Glomerular visceral epithelial cell (primary cell): ENCODE measurements at regions not wholly inside any gene's neighbourhood (a gene's known extent, or its start where the extent isn't known, plus 50 kb on each side); places are given as distances from the start of the nearest gene placed in this dataset.

ENCODE experiments used
- DNase-seq: peaks from one replicate; pipeline ENCODE4 v3.0.0-alpha.2; 2016; ENCODE audit errors: extremely low spot score

- DNase-seq, result no peak
Measured at GRCh38 chr11:91244912-91245311, 979.7 kb upstream of the FAT3 start.

- DNase-seq, result no peak
Measured at GRCh38 chr11:91243630-91244029, 981.0 kb upstream of the FAT3 start.

- DNase-seq, result no peak
Measured at GRCh38 chr11:91243051-91243450, 981.6 kb upstream of the FAT3 start.

- no peak for DNase-seq
Measured at GRCh38 chr11:91241226-91241625, 983.4 kb upstream of the FAT3 start.

GRCh38 chr11:91239359-91239758 is 985.3 kb upstream of the FAT3 start:
- DNase-seq, result no peak

GRCh38 chr11:91231226-91231625 is 993.4 kb upstream of the FAT3 start:
- DNase-seq, result no peak

GRCh38 chr11:91230647-91231046 is 994.0 kb upstream of the FAT3 start:
- DNase-seq, result no peak

- no peak for DNase-seq
Measured at GRCh38 chr11:91222830-91223229, 1000.0 kb upstream of the CHORDC1 start.

DNA sequence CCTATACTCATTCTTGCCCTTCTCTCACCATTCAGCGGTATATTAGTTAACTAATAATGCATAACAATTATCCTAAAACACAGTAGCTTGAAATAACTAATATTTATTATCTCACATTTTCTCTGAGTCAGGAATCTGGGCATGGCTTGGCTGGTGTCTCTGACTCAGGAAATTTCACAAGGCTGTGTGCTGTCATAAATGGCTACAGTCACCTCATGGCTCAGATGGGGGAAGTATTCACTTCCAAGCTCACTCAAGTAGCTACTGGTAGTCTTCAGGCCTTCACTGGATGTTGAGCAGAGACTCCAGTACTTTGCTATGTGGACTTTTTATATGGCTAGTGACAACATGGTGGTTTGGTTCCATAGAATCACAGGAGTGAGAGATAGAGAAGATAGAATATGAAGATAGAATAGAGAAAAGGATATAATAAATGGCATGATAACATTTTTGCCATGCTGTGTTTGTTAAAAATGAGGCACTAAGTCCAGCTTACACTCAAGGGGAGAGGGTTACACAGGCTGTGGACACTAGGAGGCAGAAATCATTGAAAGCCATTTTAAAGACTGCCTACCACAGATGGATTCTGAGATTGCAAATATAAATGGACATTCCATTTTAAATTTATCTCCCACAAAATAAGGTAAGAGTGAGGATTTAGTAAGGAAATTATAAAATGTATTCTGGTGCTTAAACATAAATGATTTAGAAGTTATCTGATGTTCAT is 997.8 kb upstream of the CHORDC1 start:
- DNase-seq, result peak; percentile 10

DNA sequence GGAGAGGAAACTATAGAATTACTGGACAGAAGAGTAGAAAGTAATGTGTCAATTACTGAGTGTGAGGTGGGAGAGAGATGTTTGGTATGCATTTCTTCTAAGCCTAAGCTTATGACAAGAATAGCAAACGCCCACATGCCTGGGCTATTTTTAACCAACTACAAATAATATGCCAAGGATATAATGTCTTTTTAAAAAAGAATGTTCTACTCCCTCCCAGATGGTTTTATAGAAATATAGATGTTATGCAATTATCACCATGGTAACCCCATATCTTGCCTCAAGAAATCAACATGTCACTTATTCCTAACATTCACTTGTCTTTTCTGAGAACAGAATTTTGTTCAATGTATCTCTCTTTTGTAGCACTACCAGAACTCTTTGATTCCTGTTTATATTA is 996.7 kb upstream of the CHORDC1 start:
- DNase-seq, result no peak

- DNase-seq, result no peak
Measured at GRCh38 chr11:91209751-91210150, 986.9 kb upstream of the CHORDC1 start.

DNA sequence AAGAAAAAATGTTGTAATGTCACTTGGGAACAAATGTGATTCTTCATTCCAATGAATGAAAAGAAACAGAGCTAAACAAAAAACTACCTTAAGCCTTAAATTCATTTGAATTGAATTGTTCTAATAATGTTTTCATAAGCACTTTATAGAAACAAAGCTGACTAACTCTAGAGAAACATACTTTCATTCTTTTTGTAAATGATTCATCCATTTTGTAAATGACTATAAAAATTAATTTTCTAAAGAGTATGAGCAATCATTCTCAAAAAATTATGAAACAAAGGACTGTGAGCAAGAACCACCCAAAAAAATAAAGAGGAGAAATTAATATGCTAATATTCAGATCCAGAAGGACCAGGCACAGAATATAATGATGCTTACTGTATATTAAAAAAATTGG is 986.5 kb upstream of the CHORDC1 start:
- DNase-seq, result no peak

DNA sequence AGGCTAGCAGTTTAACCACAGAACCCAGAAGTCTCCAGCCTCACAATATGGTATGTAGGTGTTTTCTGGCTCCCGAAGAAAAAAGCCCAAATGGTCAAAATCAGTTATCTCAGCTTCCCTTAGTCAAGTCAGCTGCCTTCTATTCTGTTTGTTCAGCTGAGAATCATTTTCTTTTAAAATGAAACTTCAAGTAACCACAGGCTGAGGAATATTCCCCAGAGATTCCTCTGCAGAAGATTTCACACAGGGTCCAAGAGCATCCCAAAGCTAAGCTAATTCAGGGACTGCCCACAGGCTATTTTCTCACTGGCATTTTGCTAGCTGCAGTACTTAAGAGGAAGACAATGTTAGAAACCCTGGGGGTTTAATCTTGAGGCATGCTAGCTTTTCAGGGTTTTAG is 977.0 kb upstream of the CHORDC1 start:
- DNase-seq, result no peak

GRCh38 chr11:91194546-91194945 is 971.7 kb upstream of the CHORDC1 start:
- DNase-seq, result no peak

DNA sequence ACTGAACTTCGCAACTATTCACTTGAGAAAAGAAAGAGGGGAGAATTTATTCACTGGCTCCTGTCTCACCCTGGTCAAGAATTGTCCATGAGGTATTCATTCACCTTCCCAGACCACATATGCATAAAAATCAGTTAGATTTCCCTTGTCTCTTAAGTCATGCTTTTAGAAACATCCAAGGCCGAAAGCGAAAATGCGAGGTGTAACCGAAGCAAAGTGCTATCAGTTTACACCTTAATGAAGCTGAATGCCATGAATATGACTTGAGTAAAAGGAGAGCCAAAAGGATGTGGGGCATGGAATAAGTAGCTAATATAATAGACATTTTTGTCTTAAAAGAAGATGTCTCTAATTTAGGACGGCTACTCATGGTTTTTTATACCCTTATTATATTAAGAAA is 965.6 kb upstream of the CHORDC1 start:
- no peak for DNase-seq

- no peak for DNase-seq
Measured at GRCh38 chr11:91187314-91187713, 964.5 kb upstream of the CHORDC1 start.

GRCh38 chr11:91178366-91178765 is 955.5 kb upstream of the CHORDC1 start:
- no peak for DNase-seq

DNA sequence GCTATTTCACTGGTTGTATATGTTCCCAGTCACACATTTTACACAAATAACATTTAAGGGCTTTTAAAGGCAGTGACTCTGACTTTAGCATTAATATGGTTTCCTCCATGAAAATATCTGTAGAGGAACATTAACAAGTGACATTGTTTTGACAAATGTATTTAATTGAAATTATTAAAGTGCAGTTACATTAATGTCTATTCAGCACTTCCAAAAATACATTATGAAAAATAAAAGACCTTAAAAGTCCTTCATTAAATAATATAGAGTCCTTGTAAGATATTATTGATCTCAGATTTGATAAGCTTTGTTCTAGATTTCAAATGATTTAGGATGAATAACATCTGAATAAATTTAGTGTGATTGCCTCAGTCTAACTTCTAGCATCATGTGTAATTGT is 951.9 kb upstream of the CHORDC1 start:
- no peak for DNase-seq

- no peak for DNase-seq
Measured at GRCh38 chr11:91174193-91174592, 951.3 kb upstream of the CHORDC1 start.

DNA sequence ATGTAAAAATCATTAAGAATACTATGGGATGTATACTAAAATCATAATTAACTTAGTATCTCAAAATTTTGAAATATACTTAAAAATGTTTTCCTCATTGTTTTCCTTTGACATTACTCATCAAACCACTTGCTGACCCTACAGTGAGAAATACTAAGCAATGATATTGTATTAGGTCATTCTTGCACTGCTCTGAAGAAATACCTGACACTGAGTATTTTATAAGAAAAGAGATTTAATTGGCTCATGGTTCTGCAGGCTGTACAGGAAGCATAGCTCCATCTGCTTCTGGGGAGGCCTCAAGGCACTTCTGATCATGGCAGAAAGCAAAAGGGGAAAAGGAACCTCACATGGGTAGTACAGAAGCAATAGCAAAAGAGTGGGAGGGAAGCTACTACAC is 950.9 kb upstream of the CHORDC1 start:
- peak; percentile 2 for DNase-seq

GRCh38 chr11:91170711-91171110 is 947.9 kb upstream of the CHORDC1 start:
- no peak for DNase-seq

GRCh38 chr11:91164452-91164822 is 941.6 kb upstream of the CHORDC1 start:
- no peak for DNase-seq

DNA sequence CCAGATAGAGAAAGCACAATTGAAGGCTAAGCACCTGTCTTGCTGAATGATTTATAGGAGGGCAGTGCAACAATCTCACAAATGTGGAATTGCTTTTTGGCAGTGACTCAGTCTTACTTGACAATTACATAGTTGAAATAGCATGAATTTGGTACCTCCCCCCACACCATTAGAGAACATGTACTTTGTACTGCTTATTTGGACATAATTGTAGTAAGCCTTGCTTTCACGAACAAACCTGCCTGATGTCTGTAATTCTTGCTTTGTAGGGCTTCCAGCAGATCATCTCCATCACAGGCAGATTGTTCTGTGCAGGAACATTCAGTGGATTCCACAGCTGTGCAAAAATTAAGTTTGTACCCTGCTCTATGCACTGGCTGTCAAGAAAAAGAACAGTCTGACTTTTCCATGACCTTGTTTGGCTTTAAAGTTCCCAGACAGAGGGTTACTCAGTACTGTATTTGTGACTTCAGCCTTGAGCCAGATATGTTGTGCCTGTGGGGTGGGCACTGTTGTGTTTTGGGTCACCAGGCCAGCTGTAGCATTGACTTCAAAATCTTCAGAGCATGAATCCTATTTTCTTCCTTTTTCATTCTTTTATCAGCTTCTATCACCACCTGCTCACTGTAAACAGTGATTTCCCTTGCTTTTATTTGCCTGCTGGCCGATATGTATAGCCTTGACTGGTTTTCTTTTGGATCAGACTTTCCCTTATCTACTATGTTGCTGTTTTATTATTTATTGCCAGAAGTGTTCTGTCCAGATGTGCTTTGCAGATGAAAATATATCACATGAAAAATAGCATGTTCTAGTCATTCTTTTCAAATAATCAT is 941.0 kb upstream of the CHORDC1 start:
- peak; percentile 52 for DNase-seq
